ENCODE measurements at regions not wholly inside any gene's neighbourhood (a gene's known extent, or its start where the extent isn't known, plus 50 kb on each side); places are given as distances from the start of the nearest gene placed in this dataset.

- TF ChIP-seq POLR2A (IDR thresholded peaks at IDR 0.05; ENCODE audit: low read length) = no peak
- no peak for TF ChIP-seq GATA1 (IDR thresholded peaks at IDR 0.05; ENCODE audit: low read depth, low read length)
These were observed 631.5 kb downstream of the SUCLG1 start for GRCh38 chr2:83827618-83828017.
